GM13976 (cell line): ENCODE measurements at regions not wholly inside any gene's neighbourhood (a gene's known extent, or its start where the extent isn't known, plus 50 kb on each side); places are given as distances from the start of the nearest gene placed in this dataset.

Experiments
- DNase-seq: peaks from one replicate; pipeline ENCODE4 v3.0.0; 2012; ENCODE audit warnings: low spot score
- in situ Hi-C: fragments of 300-500 bp; cut with MboI; formaldehyde crosslinking; loops from one replicate; pipeline ENCODE4 v1.12.0; 2022; ENCODE audit warnings: low sequenced_read_pairs, mixed read lengths, inconsistent platforms; ENCODE audit not compliant: unreplicated experiment
- TF ChIP-seq, protein P1 (sequence below): IDR thresholded peaks from 2 replicates; pipeline ENCODE4 v1.5.1; 2012; ENCODE audit warnings: borderline replicate concordance, mild to moderate bottlenecking; ENCODE audit not compliant: insufficient read depth; ENCODE audit errors: extremely low read depth, missing control alignments, control extremely low read depth

DNA sequence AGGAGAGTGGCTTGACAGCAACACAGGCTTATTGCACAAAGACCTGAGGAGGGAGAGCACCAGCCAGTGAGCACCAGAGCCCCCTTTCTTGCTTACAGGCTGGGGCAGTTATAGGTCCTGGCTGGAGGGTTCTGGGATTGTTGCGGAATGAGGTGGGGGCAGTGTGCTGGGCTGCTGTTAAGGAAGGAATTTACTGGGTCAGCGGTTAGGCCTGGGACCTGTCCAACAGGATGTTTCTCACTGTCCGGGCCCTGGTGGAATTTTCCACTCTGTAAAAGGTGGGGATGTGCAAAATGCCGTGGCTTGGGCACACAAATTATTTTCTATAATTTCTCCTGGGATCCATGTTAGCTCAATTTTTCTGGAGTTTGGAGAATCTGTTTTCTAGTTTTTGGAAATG lies 757.3 kb downstream of the TYW1 start:
- DNase-seq, result no peak
- TF ChIP-seq, protein P1, sequence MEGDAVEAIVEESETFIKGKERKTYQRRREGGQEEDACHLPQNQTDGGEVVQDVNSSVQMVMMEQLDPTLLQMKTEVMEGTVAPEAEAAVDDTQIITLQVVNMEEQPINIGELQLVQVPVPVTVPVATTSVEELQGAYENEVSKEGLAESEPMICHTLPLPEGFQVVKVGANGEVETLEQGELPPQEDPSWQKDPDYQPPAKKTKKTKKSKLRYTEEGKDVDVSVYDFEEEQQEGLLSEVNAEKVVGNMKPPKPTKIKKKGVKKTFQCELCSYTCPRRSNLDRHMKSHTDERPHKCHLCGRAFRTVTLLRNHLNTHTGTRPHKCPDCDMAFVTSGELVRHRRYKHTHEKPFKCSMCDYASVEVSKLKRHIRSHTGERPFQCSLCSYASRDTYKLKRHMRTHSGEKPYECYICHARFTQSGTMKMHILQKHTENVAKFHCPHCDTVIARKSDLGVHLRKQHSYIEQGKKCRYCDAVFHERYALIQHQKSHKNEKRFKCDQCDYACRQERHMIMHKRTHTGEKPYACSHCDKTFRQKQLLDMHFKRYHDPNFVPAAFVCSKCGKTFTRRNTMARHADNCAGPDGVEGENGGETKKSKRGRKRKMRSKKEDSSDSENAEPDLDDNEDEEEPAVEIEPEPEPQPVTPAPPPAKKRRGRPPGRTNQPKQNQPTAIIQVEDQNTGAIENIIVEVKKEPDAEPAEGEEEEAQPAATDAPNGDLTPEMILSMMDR, result no peak
- in situ Hi-C loops, result no loop called here

- no peak for DNase-seq
- TF ChIP-seq, protein P1, result no peak
- in situ Hi-C loops, result no loop called here
These were observed 758.0 kb downstream of the TYW1 start for GRCh38 chr7:67754651-67755050.

- TF ChIP-seq, protein P1, result no peak
- in situ Hi-C loops, result no loop called here
- no peak for DNase-seq
These were observed 761.9 kb downstream of the TYW1 start for GRCh38 chr7:67758551-67758950.

GRCh38 chr7:67760971-67761370 lies 764.3 kb downstream of the TYW1 start:
- in situ Hi-C loops, result no loop called here
- TF ChIP-seq, protein P1, result no peak

GRCh38 chr7:67762516-67762915 lies 765.9 kb downstream of the TYW1 start:
- DNase-seq, result no peak
- TF ChIP-seq, protein P1, result no peak
- in situ Hi-C loops, result no loop called here

More at GRCh38 chr7:67760971-67761370, 764.3 kb downstream of the TYW1 start:
- no peak for DNase-seq

- in situ Hi-C loops, result no loop called here
- DNase-seq, result no peak
These were observed 767.7 kb downstream of the TYW1 start for GRCh38 chr7:67764289-67764688.

More at GRCh38 chr7:67764289-67764688, 767.7 kb downstream of the TYW1 start:
- TF ChIP-seq, protein P1, result no peak
